ENCODE measurements at regions not wholly inside any gene's neighbourhood (a gene's known extent, or its start where the extent isn't known, plus 50 kb on each side); places are given as distances from the start of the nearest gene placed in this dataset.
"Not testable (repeated sequence)": the region's sequence is repeated elsewhere in the genome, so short reads cannot be mapped to it uniquely, and the experiment has no call there.

GRCh38 chr11:42996421-42997307 is 315.1 kb upstream of the API5 start:
- no peaks in the 10 kb centered on the region for H3K36me3 Mint-ChIP-seq (ENCODE audit: low read depth)

GRCh38 chr11:43004879-43005278 is 306.9 kb upstream of the API5 start:
- H3K9me3 Mint-ChIP-seq: peaks cover 21% of the 10 kb centered on the region
- intact Hi-C loops (cut with micrococcal nuclease): not testable (repeated sequence)

More at GRCh38 chr11:42996421-42997307, 315.1 kb upstream of the API5 start:
- Mint-ChIP-seq H3K27ac (no peak overlapping the region), H3K4me3 (no peak overlapping the region), H3K9me3 (no peaks in the 10 kb centered on the region), H3K27me3 (ENCODE audit: insufficient read depth) (no peaks in the 10 kb centered on the region), H3K4me1 (ENCODE audit: low read depth) (no peaks in the 10 kb centered on the region)
- intact Hi-C loops (cut with micrococcal nuclease): no loop called here
- DNase-seq (ENCODE audit: low spot score): no peak

GRCh38 chr11:43010042-43010441 is 301.8 kb upstream of the API5 start:
- H3K36me3 Mint-ChIP-seq (ENCODE audit: low read depth): no peaks in the 10 kb centered on the region
- intact Hi-C loops (cut with micrococcal nuclease): no loop called here
- no peak overlapping the region for H3K4me3 Mint-ChIP-seq

More at GRCh38 chr11:43004879-43005278, 306.9 kb upstream of the API5 start:
- H3K27ac Mint-ChIP-seq; H3K36me3 Mint-ChIP-seq (ENCODE audit: low read depth); DNase-seq (ENCODE audit: low spot score); H3K4me3 Mint-ChIP-seq; H3K4me1 Mint-ChIP-seq (ENCODE audit: low read depth); H3K27me3 Mint-ChIP-seq (ENCODE audit: insufficient read depth): not testable (repeated sequence)

GRCh38 chr11:43012606-43013005 is 299.2 kb upstream of the API5 start:
- Mint-ChIP-seq H3K27ac (no peak overlapping the region), H3K9me3 (peaks cover 9% of the 10 kb centered on the region)

More at GRCh38 chr11:43010042-43010441, 301.8 kb upstream of the API5 start:
- DNase-seq (ENCODE audit: low spot score): no peak
- Mint-ChIP-seq H3K9me3 (peaks cover 17% of the 10 kb centered on the region), H3K27me3 (ENCODE audit: insufficient read depth) (no peaks in the 10 kb centered on the region), H3K27ac (no peak overlapping the region), H3K4me1 (ENCODE audit: low read depth) (no peaks in the 10 kb centered on the region)

GRCh38 chr11:43021466-43021865 is 290.3 kb upstream of the API5 start:
- Mint-ChIP-seq H3K4me3 (no peak overlapping the region), H3K9me3 (peaks cover 3% of the 10 kb centered on the region), H3K4me1 (ENCODE audit: low read depth) (no peaks in the 10 kb centered on the region), H3K27ac (no peak overlapping the region), H3K27me3 (ENCODE audit: insufficient read depth) (no peaks in the 10 kb centered on the region), H3K36me3 (ENCODE audit: low read depth) (no peaks in the 10 kb centered on the region)
- intact Hi-C loops (cut with micrococcal nuclease): no loop called here
- DNase-seq (ENCODE audit: low spot score): no peak

More at GRCh38 chr11:43012606-43013005, 299.2 kb upstream of the API5 start:
- no peaks in the 10 kb centered on the region for H3K36me3 Mint-ChIP-seq (ENCODE audit: low read depth)
- H3K4me3 Mint-ChIP-seq: no peak overlapping the region
- DNase-seq (ENCODE audit: low spot score): no peak
- intact Hi-C loops (cut with micrococcal nuclease): no loop called here
- H3K4me1 Mint-ChIP-seq (ENCODE audit: low read depth): no peaks in the 10 kb centered on the region
- no peaks in the 10 kb centered on the region for H3K27me3 Mint-ChIP-seq (ENCODE audit: insufficient read depth)

- H3K4me1 Mint-ChIP-seq (ENCODE audit: low read depth): no peaks in the 10 kb centered on the region
Observed at GRCh38 chr11:43034341-43034740, 277.5 kb upstream of the API5 start.

GRCh38 chr11:43035086-43035485 is 276.7 kb upstream of the API5 start:
- no peak for DNase-seq (ENCODE audit: low spot score)
- Mint-ChIP-seq H3K9me3 (no peaks in the 10 kb centered on the region), H3K27me3 (ENCODE audit: insufficient read depth) (no peaks in the 10 kb centered on the region), H3K36me3 (ENCODE audit: low read depth) (no peaks in the 10 kb centered on the region), H3K4me3 (no peak overlapping the region), H3K27ac (no peak overlapping the region), H3K4me1 (ENCODE audit: low read depth) (no peaks in the 10 kb centered on the region)
- intact Hi-C loops (cut with micrococcal nuclease): no loop called here

More at GRCh38 chr11:43034341-43034740, 277.5 kb upstream of the API5 start:
- no peak overlapping the region for H3K27ac Mint-ChIP-seq
- no peaks in the 10 kb centered on the region for H3K9me3 Mint-ChIP-seq
- H3K27me3 Mint-ChIP-seq (ENCODE audit: insufficient read depth): no peaks in the 10 kb centered on the region
- intact Hi-C loops (cut with micrococcal nuclease): no loop called here
- no peaks in the 10 kb centered on the region for H3K36me3 Mint-ChIP-seq (ENCODE audit: low read depth)
- no peak overlapping the region for H3K4me3 Mint-ChIP-seq
- no peak for DNase-seq (ENCODE audit: low spot score)

- intact Hi-C loops (cut with micrococcal nuclease): no loop called here
- Mint-ChIP-seq H3K9me3 (no peaks in the 10 kb centered on the region), H3K27me3 (ENCODE audit: insufficient read depth) (no peaks in the 10 kb centered on the region), H3K4me3 (no peak overlapping the region), H3K4me1 (ENCODE audit: low read depth) (no peaks in the 10 kb centered on the region), H3K27ac (no peak overlapping the region), H3K36me3 (ENCODE audit: low read depth) (no peaks in the 10 kb centered on the region)
- DNase-seq (ENCODE audit: low spot score): no peak
Observed at GRCh38 chr11:43053638-43054412, 258.0 kb upstream of the API5 start.

GRCh38 chr11:43067681-43068080 is 244.1 kb upstream of the API5 start:
- no peak overlapping the region for H3K4me3 Mint-ChIP-seq
- intact Hi-C loops (cut with micrococcal nuclease): no loop called here
- no peak for DNase-seq (ENCODE audit: low spot score)

GRCh38 chr11:43071338-43071737 is 240.5 kb upstream of the API5 start:
- no peak overlapping the region for H3K27ac Mint-ChIP-seq

More at GRCh38 chr11:43067681-43068080, 244.1 kb upstream of the API5 start:
- Mint-ChIP-seq H3K27ac (no peak overlapping the region), H3K4me1 (ENCODE audit: low read depth) (no peaks in the 10 kb centered on the region), H3K27me3 (ENCODE audit: insufficient read depth) (no peaks in the 10 kb centered on the region), H3K36me3 (ENCODE audit: low read depth) (no peaks in the 10 kb centered on the region), H3K9me3 (peaks cover 11% of the 10 kb centered on the region)

GRCh38 chr11:43072096-43072495 is 239.7 kb upstream of the API5 start:
- DNase-seq (ENCODE audit: low spot score): no peak
- no peak overlapping the region for H3K27ac Mint-ChIP-seq
- no peaks in the 10 kb centered on the region for H3K27me3 Mint-ChIP-seq (ENCODE audit: insufficient read depth)
- H3K4me3 Mint-ChIP-seq: no peak overlapping the region
- no peaks in the 10 kb centered on the region for H3K36me3 Mint-ChIP-seq (ENCODE audit: low read depth)
- intact Hi-C loops (cut with micrococcal nuclease): no loop called here
- peaks cover 10% of the 10 kb centered on the region for H3K9me3 Mint-ChIP-seq
- H3K4me1 Mint-ChIP-seq (ENCODE audit: low read depth): no peaks in the 10 kb centered on the region

More at GRCh38 chr11:43071338-43071737, 240.5 kb upstream of the API5 start:
- Mint-ChIP-seq H3K4me3 (no peak overlapping the region), H3K27me3 (ENCODE audit: insufficient read depth) (no peaks in the 10 kb centered on the region), H3K9me3 (peaks cover 11% of the 10 kb centered on the region), H3K36me3 (ENCODE audit: low read depth) (no peaks in the 10 kb centered on the region), H3K4me1 (ENCODE audit: low read depth) (no peaks in the 10 kb centered on the region)
- DNase-seq (ENCODE audit: low spot score): no peak
- intact Hi-C loops (cut with micrococcal nuclease): no loop called here

- intact Hi-C loops (cut with micrococcal nuclease): no loop called here
- DNase-seq (ENCODE audit: low spot score): no peak
- no peaks in the 10 kb centered on the region for H3K4me1 Mint-ChIP-seq (ENCODE audit: low read depth)
- H3K4me3 Mint-ChIP-seq: no peak overlapping the region
- H3K27me3 Mint-ChIP-seq (ENCODE audit: insufficient read depth): no peaks in the 10 kb centered on the region
- peaks cover 4% of the 10 kb centered on the region for H3K9me3 Mint-ChIP-seq
- no peak overlapping the region for H3K27ac Mint-ChIP-seq
- no peaks in the 10 kb centered on the region for H3K36me3 Mint-ChIP-seq (ENCODE audit: low read depth)
Observed at GRCh38 chr11:43072911-43073310, 238.9 kb upstream of the API5 start.

GRCh38 chr11:43074810-43075209 is 237.0 kb upstream of the API5 start:
- peaks cover 4% of the 10 kb centered on the region for H3K9me3 Mint-ChIP-seq
- no peaks in the 10 kb centered on the region for H3K36me3 Mint-ChIP-seq (ENCODE audit: low read depth)
- no peak overlapping the region for H3K4me3 Mint-ChIP-seq
- no peak for DNase-seq (ENCODE audit: low spot score)
- no peak overlapping the region for H3K27ac Mint-ChIP-seq
- no peaks in the 10 kb centered on the region for H3K4me1 Mint-ChIP-seq (ENCODE audit: low read depth)
- H3K27me3 Mint-ChIP-seq (ENCODE audit: insufficient read depth): no peaks in the 10 kb centered on the region
- intact Hi-C loops (cut with micrococcal nuclease): no loop called here
